ENCODE measurements at regions not wholly inside any gene's neighbourhood (a gene's known extent, or its start where the extent isn't known, plus 50 kb on each side); places are given as distances from the start of the nearest gene placed in this dataset.

DNA sequence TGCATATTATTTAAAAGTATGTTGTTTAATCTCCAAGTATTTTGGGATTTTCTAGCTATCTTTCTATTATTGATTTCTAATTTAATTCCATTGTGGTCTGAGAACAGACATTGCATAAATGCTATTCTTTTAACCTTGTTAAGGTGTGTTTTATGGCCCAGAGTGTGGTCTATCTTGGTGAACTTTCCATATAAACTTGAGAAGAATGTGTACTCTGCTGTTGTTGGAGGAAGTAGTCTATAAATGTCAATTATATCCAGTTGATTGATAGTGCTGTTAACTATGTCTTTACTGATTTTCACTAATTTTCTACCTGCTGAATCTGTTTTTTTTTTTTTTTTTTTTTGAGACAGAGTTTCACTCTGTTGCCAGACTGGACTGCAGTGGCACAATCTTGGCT, 180.9 kb downstream of the ZNF621 start:
- H3K27me3 ChIP-seq (ENCODE audit: control insufficient read depth in 5 of 5, insufficient read depth in 4 of 5, low read length in 5 of 5) = no peaks in the 10 kb centered on the region

DNA sequence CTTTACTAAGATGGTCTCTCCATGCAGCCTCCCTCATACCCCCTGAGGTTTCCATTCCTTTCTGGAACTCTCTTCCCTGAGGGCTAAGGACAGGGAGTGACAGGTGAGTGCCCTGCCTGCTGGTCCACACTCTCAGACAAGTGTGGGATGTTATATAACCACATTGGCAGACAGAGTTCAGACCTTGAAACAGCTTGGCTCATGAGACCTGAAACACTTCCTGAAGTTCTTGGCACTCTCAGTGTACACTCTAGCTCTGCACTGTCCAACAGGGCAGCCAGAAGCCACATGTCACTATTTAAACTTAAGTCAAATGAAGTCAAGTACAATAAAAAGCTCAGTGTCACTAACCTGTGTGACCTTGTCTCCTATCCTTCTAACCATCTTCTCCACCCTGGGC, 188.5 kb downstream of the ZNF621 start:
- H3K27me3 ChIP-seq (ENCODE audit: control insufficient read depth in 5 of 5, insufficient read depth in 4 of 5, low read length in 5 of 5) = peaks cover 0 to 5% (median 2%) of the 10 kb centered on the region in 5 donors
- H3K9ac ChIP-seq (ENCODE audit: low read length in 5 of 5) = no peak overlapping the region
- no peaks in the 10 kb centered on the region for H3K9me3 ChIP-seq (ENCODE audit: control insufficient read depth in 5 of 5, low read length in 5 of 5)
- H3K27ac ChIP-seq (ENCODE audit: low read depth, low read length) = no peak overlapping the region
- H3K36me3 ChIP-seq (ENCODE audit: control insufficient read depth in 5 of 5, insufficient read depth in 5 of 5, low read length in 5 of 5) = no peaks in the 10 kb centered on the region
- peaks cover 0 to 8% (median 0%) of the 10 kb centered on the region in 5 donors for H3K4me1 ChIP-seq (ENCODE audit: control insufficient read depth in 5 of 5, insufficient read depth in 5 of 5, low read length in 5 of 5)
- H3K4me3 ChIP-seq (ENCODE audit: low read depth in 1 of 5, low read length in 5 of 5) = no peak overlapping the region

More for the DNA sequence above, 180.9 kb downstream of the ZNF621 start:
- no peak overlapping the region for H3K9ac ChIP-seq (ENCODE audit: low read length in 5 of 5)
- no peaks in the 10 kb centered on the region for H3K36me3 ChIP-seq (ENCODE audit: control insufficient read depth in 5 of 5, insufficient read depth in 5 of 5, low read length in 5 of 5)
- H3K4me3 ChIP-seq (ENCODE audit: low read depth in 1 of 5, low read length in 5 of 5) = no peak overlapping the region
- no peak overlapping the region for H3K27ac ChIP-seq (ENCODE audit: low read depth, low read length)
- peaks cover 0 to 5% (median 0%) of the 10 kb centered on the region in 5 donors for H3K9me3 ChIP-seq (ENCODE audit: control insufficient read depth in 5 of 5, low read length in 5 of 5)
- H3K4me1 ChIP-seq (ENCODE audit: control insufficient read depth in 5 of 5, insufficient read depth in 5 of 5, low read length in 5 of 5) = no peaks in the 10 kb centered on the region

DNA sequence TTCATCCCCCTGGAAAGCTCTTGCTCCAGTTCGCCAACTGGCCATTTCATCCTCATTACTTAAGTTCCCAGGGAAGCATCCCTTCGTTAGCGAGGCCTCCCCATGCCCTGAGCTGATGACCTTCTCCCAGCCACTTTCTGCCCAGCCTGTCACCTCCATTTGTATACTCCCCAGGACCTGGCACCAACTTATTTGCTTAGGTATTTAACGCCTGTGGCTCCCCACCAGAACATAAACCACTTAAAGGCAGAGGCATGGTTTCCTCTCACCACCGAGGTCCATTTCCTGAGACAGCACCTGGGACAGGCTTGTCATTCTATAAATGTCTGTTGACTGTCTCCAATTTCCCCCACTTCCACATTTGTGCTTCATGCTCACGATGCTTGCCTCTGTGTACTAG, 189.0 kb downstream of the ZNF621 start:
- Histone ChIP-seq H3K4me1 (ENCODE audit: control insufficient read depth in 5 of 5, insufficient read depth in 5 of 5, low read length in 5 of 5) (peaks cover 0 to 8% (median 0%) of the 10 kb centered on the region in 5 donors), H3K4me3 (ENCODE audit: low read depth in 1 of 5, low read length in 5 of 5) (no peak overlapping the region), H3K36me3 (ENCODE audit: control insufficient read depth in 5 of 5, insufficient read depth in 5 of 5, low read length in 5 of 5) (no peaks in the 10 kb centered on the region), H3K27me3 (ENCODE audit: control insufficient read depth in 5 of 5, insufficient read depth in 4 of 5, low read length in 5 of 5) (peaks cover 0 to 5% (median 2%) of the 10 kb centered on the region in 5 donors), H3K9ac (ENCODE audit: low read length in 5 of 5) (no peak overlapping the region), H3K27ac (ENCODE audit: low read depth, low read length) (no peak overlapping the region), H3K9me3 (ENCODE audit: control insufficient read depth in 5 of 5, low read length in 5 of 5) (no peaks in the 10 kb centered on the region)

DNA sequence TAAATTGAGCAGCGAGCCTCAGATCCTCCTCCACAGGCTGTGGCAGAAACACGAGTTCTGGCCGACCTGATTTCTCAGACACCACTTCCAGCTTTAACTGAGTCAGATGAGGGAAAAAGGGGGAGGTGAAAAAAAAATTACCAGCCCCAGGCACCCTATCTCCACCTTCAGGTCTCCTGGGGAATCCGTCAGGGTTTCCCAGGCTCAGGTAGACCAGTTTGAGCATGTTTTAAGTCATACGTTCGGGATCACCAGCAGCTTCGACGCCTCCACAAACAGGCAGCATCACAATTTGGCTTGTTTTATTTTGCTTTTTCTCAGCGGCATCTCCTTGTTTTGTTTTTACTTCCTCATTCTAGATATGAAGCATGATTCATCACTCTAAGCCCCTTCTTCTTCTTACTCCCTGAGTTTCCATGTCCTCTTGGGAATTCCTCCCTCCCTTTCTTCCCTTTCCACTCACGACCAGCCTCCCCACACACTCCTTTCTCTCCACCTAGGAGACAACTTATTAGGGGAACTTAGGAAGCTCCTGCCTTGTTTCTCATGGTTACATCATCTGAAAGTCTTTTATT, 190.1 kb downstream of the ZNF621 start:
- no peak overlapping the region for H3K27ac ChIP-seq (ENCODE audit: low read depth, low read length)
- peaks cover 0 to 5% (median 2%) of the 10 kb centered on the region in 5 donors for H3K27me3 ChIP-seq (ENCODE audit: control insufficient read depth in 5 of 5, insufficient read depth in 4 of 5, low read length in 5 of 5)
- H3K9ac ChIP-seq (ENCODE audit: low read length in 5 of 5) = no peak overlapping the region
- no peaks in the 10 kb centered on the region for H3K9me3 ChIP-seq (ENCODE audit: control insufficient read depth in 5 of 5, low read length in 5 of 5)
- no peaks in the 10 kb centered on the region for H3K36me3 ChIP-seq (ENCODE audit: control insufficient read depth in 5 of 5, insufficient read depth in 5 of 5, low read length in 5 of 5)
- H3K4me1 ChIP-seq (ENCODE audit: control insufficient read depth in 5 of 5, insufficient read depth in 5 of 5, low read length in 5 of 5) = peaks cover 0 to 8% (median 0%) of the 10 kb centered on the region in 5 donors
- H3K4me3 ChIP-seq (ENCODE audit: low read depth in 1 of 5, low read length in 5 of 5) = no peak overlapping the region

DNA sequence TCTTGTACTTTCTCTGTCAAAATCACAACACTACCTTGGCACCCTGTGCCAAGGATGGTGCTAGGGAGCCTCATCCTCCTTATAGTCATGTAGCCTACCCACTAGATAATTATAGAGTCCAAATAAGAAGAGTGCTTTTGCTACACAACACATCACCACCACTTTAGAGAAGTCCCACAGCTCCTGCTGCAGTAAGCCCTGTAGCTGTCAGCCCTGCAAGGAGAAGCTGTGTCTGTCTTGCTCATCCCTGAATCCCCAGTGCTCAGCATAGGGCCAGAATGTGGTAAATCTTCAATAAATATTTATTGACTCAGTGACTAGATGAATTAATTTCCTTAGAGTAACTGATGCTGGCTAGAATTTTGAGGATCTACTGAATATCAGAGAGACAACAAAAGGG, 190.8 kb downstream of the ZNF621 start:
- no peak overlapping the region for H3K27ac ChIP-seq (ENCODE audit: low read depth, low read length)
- H3K4me1 ChIP-seq (ENCODE audit: control insufficient read depth in 5 of 5, insufficient read depth in 5 of 5, low read length in 5 of 5) = peaks cover 0 to 8% (median 0%) of the 10 kb centered on the region in 5 donors
- peaks cover 0 to 5% (median 2%) of the 10 kb centered on the region in 5 donors for H3K27me3 ChIP-seq (ENCODE audit: control insufficient read depth in 5 of 5, insufficient read depth in 4 of 5, low read length in 5 of 5)
- no peaks in the 10 kb centered on the region for H3K36me3 ChIP-seq (ENCODE audit: control insufficient read depth in 5 of 5, insufficient read depth in 5 of 5, low read length in 5 of 5)
- no peaks in the 10 kb centered on the region for H3K9me3 ChIP-seq (ENCODE audit: control insufficient read depth in 5 of 5, low read length in 5 of 5)
- no peak overlapping the region for H3K4me3 ChIP-seq (ENCODE audit: low read depth in 1 of 5, low read length in 5 of 5)
- H3K9ac ChIP-seq (ENCODE audit: low read length in 5 of 5) = no peak overlapping the region

DNA sequence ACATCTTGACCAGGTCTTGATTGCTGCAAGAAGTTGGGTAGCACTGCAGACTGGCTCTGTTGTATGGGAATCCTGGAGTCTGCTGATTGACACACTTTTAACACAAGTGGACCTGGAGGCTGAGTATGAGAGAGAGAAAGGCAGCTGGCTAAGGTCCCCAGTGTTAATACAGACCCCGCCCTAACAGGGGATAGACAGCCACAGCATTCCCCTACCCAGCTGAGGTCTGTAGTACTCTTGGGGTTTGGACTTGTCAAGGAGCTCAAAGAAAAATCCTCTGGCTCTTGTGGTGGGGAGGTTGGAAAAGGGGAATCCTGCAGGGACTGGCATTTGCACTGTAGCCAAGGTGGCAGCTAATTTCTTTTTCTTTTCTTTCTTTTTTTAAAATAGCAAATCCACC, 192.7 kb downstream of the ZNF621 start:
- Histone ChIP-seq H3K9me3 (ENCODE audit: control insufficient read depth in 5 of 5, low read length in 5 of 5) (no peaks in the 10 kb centered on the region), H3K27me3 (ENCODE audit: control insufficient read depth in 5 of 5, insufficient read depth in 4 of 5, low read length in 5 of 5) (peaks cover 0 to 2% (median under 1%) of the 10 kb centered on the region in 5 donors), H3K27ac (ENCODE audit: low read depth, low read length) (no peak overlapping the region), H3K9ac (ENCODE audit: low read length in 5 of 5) (no peak overlapping the region), H3K4me1 (ENCODE audit: control insufficient read depth in 5 of 5, insufficient read depth in 5 of 5, low read length in 5 of 5) (peaks cover 0 to 8% (median 0%) of the 10 kb centered on the region in 5 donors), H3K4me3 (ENCODE audit: low read depth in 1 of 5, low read length in 5 of 5) (no peak overlapping the region), H3K36me3 (ENCODE audit: control insufficient read depth in 5 of 5, insufficient read depth in 5 of 5, low read length in 5 of 5) (no peaks in the 10 kb centered on the region)

DNA sequence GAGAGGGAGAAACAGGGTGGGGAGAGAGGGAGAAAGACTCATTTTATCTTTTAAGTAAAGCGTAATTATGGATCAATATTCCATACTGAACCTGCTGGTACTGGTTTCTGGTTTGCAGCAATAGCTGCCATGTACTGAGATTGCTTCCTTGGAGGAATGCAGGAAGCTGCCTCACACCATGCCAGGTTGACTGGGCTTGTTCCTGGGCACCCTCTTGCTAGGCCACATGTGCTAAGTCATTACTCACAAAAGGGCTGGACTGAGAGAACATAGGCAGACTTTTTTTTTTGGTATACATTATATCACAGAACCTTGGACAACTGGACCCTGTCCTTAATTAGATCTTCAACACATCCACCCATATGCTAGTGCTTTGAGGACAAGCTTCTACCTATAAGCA, 193.4 kb downstream of the ZNF621 start:
- Histone ChIP-seq H3K27me3 (ENCODE audit: control insufficient read depth in 5 of 5, insufficient read depth in 4 of 5, low read length in 5 of 5) (peaks cover 0 to 2% (median 0%) of the 10 kb centered on the region in 5 donors), H3K27ac (ENCODE audit: low read depth, low read length) (no peak overlapping the region), H3K9ac (ENCODE audit: low read length in 5 of 5) (no peak overlapping the region), H3K36me3 (ENCODE audit: control insufficient read depth in 5 of 5, insufficient read depth in 5 of 5, low read length in 5 of 5) (no peaks in the 10 kb centered on the region), H3K4me3 (ENCODE audit: low read depth in 1 of 5, low read length in 5 of 5) (no peak overlapping the region), H3K4me1 (ENCODE audit: control insufficient read depth in 5 of 5, insufficient read depth in 5 of 5, low read length in 5 of 5) (peaks cover 0 to 6% (median 0%) of the 10 kb centered on the region in 5 donors), H3K9me3 (ENCODE audit: control insufficient read depth in 5 of 5, low read length in 5 of 5) (no peaks in the 10 kb centered on the region)

DNA sequence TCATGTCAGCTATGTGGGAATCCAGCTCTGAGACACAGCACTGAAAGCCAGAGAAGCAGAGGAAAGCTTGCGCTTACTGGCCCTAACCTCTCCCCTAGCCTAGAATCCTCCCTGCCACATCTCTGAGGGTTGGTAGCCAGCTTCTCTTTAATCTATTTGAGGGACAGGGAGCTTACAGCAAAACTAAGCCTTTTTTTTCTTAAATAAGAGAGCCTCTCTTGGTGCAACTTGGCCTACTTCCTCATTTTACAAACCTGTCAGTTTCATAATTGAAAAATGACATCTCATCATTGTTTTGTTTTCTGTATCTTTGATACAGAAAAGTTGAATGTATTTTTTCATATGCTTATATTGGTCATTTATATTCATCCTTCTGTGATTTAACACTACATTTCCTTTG, 193.9 kb downstream of the ZNF621 start:
- H3K9me3 ChIP-seq (ENCODE audit: control insufficient read depth in 5 of 5, low read length in 5 of 5) = no peaks in the 10 kb centered on the region
- H3K27me3 ChIP-seq (ENCODE audit: control insufficient read depth in 5 of 5, insufficient read depth in 4 of 5, low read length in 5 of 5) = peaks cover 0 to 2% (median 0%) of the 10 kb centered on the region in 5 donors
- no peaks in the 10 kb centered on the region for H3K36me3 ChIP-seq (ENCODE audit: control insufficient read depth in 5 of 5, insufficient read depth in 5 of 5, low read length in 5 of 5)
- H3K9ac ChIP-seq (ENCODE audit: low read length in 5 of 5) = no peak overlapping the region
- H3K4me1 ChIP-seq (ENCODE audit: control insufficient read depth in 5 of 5, insufficient read depth in 5 of 5, low read length in 5 of 5) = peaks cover 0 to under 1% (median 0%) of the 10 kb centered on the region in 5 donors
- no peak overlapping the region for H3K4me3 ChIP-seq (ENCODE audit: low read depth in 1 of 5, low read length in 5 of 5)
- no peak overlapping the region for H3K27ac ChIP-seq (ENCODE audit: low read depth, low read length)

DNA sequence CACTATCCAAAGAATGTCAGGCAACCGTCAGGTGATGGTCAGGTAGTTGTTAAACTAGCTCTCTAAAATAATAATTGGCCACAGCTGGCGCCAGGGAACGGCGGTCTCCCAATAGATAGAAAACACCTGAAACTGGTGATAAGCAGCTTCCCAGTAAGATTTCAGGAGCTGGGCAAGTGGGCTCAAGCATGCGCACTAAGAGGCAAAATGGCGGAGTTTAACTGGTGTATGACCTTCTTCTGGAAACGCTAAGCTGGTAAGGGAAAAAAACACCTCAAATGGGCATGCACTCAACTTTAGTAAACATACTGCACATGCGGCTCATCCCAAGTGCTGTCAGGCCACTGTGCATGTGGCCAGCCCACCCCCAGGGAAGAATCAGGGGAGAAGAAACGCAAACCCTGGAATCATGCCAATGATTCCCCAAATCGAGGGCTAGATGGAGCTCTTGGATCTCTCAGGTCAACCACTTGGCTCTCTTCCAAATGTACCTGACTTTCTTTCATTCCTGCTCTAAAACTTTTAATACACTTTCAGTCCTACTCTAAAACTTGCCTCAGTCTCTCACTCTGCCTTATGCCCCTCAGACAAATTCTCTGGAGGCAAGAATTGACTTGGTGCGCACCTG, 195.0 kb downstream of the ZNF621 start:
- H3K4me3 ChIP-seq (ENCODE audit: low read depth in 1 of 5, low read length in 5 of 5) = no peak overlapping the region
- no peaks in the 10 kb centered on the region for H3K36me3 ChIP-seq (ENCODE audit: control insufficient read depth in 5 of 5, insufficient read depth in 5 of 5, low read length in 5 of 5)
- no peaks in the 10 kb centered on the region for H3K4me1 ChIP-seq (ENCODE audit: control insufficient read depth in 5 of 5, insufficient read depth in 5 of 5, low read length in 5 of 5)
- H3K27me3 ChIP-seq (ENCODE audit: control insufficient read depth in 5 of 5, insufficient read depth in 4 of 5, low read length in 5 of 5) = peaks cover 0 to 2% (median 0%) of the 10 kb centered on the region in 5 donors
- H3K27ac ChIP-seq (ENCODE audit: low read depth, low read length) = no peak overlapping the region
- no peaks in the 10 kb centered on the region for H3K9me3 ChIP-seq (ENCODE audit: control insufficient read depth in 5 of 5, low read length in 5 of 5)
- no peak overlapping the region for H3K9ac ChIP-seq (ENCODE audit: low read length in 5 of 5)

DNA sequence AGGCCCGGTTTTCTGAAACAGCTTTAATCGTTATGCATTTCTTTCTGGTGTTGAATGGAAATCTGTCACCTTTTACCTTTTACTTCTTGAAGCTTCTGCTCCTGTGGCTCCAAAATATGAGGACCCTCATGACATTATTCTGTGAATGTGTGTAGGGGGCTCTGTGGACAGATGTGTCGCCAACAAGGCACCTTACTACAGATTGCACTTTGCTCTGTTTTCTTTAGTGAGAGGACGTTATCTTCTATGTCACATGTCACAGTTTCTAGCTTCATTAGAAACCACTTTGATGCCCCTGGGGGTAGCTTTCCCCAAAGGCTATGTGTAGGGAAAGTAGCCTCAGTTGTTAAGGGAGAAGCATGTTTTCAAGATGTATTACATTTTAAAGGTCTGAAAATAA, 195.6 kb downstream of the ZNF621 start:
- H3K27ac ChIP-seq (ENCODE audit: low read depth, low read length) = no peak overlapping the region
- no peaks in the 10 kb centered on the region for H3K4me1 ChIP-seq (ENCODE audit: control insufficient read depth in 5 of 5, insufficient read depth in 5 of 5, low read length in 5 of 5)
- H3K4me3 ChIP-seq (ENCODE audit: low read depth in 1 of 5, low read length in 5 of 5) = no peak overlapping the region
- H3K9me3 ChIP-seq (ENCODE audit: control insufficient read depth in 5 of 5, low read length in 5 of 5) = no peaks in the 10 kb centered on the region
- no peaks in the 10 kb centered on the region for H3K36me3 ChIP-seq (ENCODE audit: control insufficient read depth in 5 of 5, insufficient read depth in 5 of 5, low read length in 5 of 5)
- peaks cover 0 to 2% (median 0%) of the 10 kb centered on the region in 5 donors for H3K27me3 ChIP-seq (ENCODE audit: control insufficient read depth in 5 of 5, insufficient read depth in 4 of 5, low read length in 5 of 5)
- H3K9ac ChIP-seq (ENCODE audit: low read length in 5 of 5) = no peak overlapping the region
